ENCODE measurements at regions not wholly inside any gene's neighbourhood (a gene's known extent, or its start where the extent isn't known, plus 50 kb on each side); places are given as distances from the start of the nearest gene placed in this dataset.

DNA sequence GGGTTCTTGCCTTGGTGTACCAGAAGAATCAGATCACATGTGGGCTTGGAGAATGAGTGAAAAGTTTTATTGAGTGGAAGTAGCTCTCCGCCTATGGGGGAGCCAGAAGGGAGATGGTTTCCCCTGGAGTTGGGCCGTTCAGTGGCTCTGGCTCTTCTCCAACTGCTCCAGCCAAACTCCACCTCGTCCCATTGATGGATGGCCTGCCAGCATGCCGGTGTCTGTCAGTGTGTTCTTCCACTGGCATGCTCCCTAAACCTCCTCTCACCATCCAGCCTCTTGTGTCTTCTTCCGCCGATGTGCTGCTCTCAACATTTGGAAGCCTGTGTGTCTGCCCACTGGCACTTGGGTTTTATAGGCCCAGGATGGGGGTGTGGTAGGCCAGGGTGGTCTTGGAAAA is 119.4 kb downstream of the MAP3K21 start:
- no peak overlapping the region for H3K27ac ChIP-seq
- H3K4me1 ChIP-seq = peaks cover 0 to 4% (median 0%) of the 10 kb centered on the region in 12 donors
- no peak for DNase-seq
- WGBS, 4 donors = 71 to 81% (median 78%) methylated on average over 6 of the region's 6 CpGs
- H3K27me3 ChIP-seq = peaks cover 0 to under 1% (median 0%) of the 10 kb centered on the region in 9 donors
- ATAC-seq = no peak
- intact Hi-C loops (cut with DNase I) = loop anchor here in 1 of 10 donors (10.0 kb wide), 1 partner anchor 458 kb away; the partner anchor contains the start of gene SLC35F3
- no peak overlapping the region for H3K4me3 ChIP-seq
- H3K36me3 ChIP-seq = no peaks in the 10 kb centered on the region
- peaks cover 0 to 10% (median 2%) of the 10 kb centered on the region in 12 donors for H3K9me3 ChIP-seq
- TF ChIP-seq, protein P1, sequence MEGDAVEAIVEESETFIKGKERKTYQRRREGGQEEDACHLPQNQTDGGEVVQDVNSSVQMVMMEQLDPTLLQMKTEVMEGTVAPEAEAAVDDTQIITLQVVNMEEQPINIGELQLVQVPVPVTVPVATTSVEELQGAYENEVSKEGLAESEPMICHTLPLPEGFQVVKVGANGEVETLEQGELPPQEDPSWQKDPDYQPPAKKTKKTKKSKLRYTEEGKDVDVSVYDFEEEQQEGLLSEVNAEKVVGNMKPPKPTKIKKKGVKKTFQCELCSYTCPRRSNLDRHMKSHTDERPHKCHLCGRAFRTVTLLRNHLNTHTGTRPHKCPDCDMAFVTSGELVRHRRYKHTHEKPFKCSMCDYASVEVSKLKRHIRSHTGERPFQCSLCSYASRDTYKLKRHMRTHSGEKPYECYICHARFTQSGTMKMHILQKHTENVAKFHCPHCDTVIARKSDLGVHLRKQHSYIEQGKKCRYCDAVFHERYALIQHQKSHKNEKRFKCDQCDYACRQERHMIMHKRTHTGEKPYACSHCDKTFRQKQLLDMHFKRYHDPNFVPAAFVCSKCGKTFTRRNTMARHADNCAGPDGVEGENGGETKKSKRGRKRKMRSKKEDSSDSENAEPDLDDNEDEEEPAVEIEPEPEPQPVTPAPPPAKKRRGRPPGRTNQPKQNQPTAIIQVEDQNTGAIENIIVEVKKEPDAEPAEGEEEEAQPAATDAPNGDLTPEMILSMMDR (IDR thresholded peaks at IDR 0.05) = no peak
- no peak for TF ChIP-seq POLR2A (IDR thresholded peaks at IDR 0.05)

DNA sequence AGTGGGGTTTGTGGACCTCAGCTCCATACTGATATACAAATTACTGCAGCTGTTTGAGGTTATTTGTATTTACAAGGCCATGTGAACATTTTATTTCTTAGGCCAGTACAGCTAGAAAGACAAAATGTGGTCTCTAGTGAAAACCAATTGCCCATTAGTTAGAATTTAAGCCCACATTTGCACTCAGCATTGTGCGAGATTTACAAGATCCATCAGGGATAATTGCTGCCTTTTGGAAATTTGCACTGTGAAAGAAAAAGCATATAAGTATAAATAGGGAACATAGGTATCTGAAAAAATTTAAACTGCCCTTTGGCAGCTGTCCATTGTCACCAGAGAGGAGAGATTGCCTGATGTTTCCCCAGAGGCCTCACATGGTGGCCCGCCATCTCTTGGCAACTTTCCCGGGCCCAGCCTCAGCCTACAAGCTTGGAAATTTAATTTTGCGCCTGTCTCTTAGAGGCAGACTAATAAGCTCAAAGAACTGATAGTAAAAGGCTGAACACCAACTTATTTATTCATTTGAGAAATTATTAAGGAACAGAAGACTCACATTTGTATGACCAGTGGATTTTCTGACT is 120.7 kb downstream of the MAP3K21 start:
- peaks cover 0 to 4% (median 0%) of the 10 kb centered on the region in 12 donors for H3K4me1 ChIP-seq
- TF ChIP-seq, protein P1 (IDR thresholded peaks at IDR 0.05) = no peak
- no peaks in the 10 kb centered on the region for H3K27me3 ChIP-seq
- H3K36me3 ChIP-seq = no peaks in the 10 kb centered on the region
- intact Hi-C loops (cut with DNase I) = loop anchor here in 1 of 10 donors (10.0 kb wide), 1 partner anchor 457 kb away; the partner anchor contains the start of gene SLC35F3
- peaks cover 0 to 10% (median 2%) of the 10 kb centered on the region in 12 donors for H3K9me3 ChIP-seq
- DNase-seq = peak in 1 of 5 donors; percentile 30
- no peak overlapping the region for H3K27ac ChIP-seq
- 41 to 47% (median 46%) methylated on average over 4 of the region's 4 CpGs for WGBS, 4 donors
- no peak for ATAC-seq
- H3K4me3 ChIP-seq = no peak overlapping the region

DNA sequence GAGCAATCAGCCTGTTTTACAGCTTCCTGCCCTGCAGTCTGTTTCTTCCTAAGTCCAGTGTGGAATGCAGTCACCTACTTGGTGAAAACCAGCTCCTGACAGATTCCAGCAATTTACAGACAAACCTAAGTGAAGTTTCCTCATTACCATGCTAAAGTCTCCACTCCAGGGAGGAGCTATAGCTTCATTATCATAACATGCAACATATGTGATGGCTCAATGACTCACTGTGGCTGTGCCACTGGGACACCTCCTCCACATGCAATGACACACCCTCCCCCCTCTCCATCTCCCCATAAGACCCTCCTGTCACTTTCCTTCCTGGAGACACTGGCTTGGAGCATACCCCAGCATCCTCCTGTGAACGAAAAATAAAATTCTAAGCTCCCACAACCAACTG is 125.2 kb downstream of the MAP3K21 start:
- 20 to 67% (median 47%) methylated on average over 1 of the region's 1 CpG for WGBS, 4 donors
- DNase-seq (no peak), ATAC-seq (no peak)
- H3K36me3 ChIP-seq = no peaks in the 10 kb centered on the region
- H3K4me1 ChIP-seq = peaks cover 0 to 4% (median 0%) of the 10 kb centered on the region in 12 donors
- intact Hi-C loops (cut with DNase I) = no loop called here
- H3K9me3 ChIP-seq = no peaks in the 10 kb centered on the region
- TF ChIP-seq, protein P1 (IDR thresholded peaks at IDR 0.05) = no peak
- no peak for TF ChIP-seq POLR2A (IDR thresholded peaks at IDR 0.05)
- no peak overlapping the region for H3K4me3 ChIP-seq
- no peak overlapping the region for H3K27ac ChIP-seq
- peaks cover 0 to 4% (median 0%) of the 10 kb centered on the region in 9 donors for H3K27me3 ChIP-seq

DNA sequence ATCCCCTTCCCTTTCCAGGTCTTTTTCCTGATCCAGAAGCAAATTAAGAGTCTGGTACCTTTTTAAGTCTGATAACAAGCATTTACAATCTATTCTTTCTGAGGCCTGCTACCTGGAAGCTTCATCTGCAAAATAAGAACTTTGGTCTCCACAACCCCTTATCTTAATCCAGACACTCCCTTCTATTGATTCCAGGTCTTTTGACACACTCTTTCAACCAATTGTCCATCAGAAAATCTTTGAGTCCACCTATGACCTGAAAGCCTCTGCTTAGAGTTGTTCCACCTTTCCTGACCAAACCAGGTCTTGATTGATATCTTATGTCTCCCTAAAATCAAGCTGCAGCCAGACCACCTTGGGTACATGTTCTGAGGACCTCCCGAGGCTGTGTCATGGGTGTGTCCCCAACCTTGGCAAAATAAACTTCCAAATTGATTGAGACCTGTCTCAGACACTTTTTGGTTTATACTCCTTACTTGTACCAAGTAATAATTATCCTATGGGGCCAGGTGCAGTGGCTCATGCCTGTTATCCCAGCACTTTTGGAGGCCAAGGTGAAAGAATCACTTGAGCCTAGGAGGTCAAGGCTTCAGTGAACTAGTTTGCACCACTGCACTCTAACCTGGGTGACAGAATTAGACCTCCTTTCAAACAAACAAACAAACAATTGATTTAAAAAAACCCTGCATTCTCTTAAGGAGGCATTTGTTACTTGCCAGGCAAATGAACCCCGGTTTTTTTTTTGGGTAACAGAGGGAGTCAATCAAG is 126.1 kb downstream of the MAP3K21 start:
- Histone ChIP-seq H3K9me3 (no peaks in the 10 kb centered on the region), H3K4me3 (no peak overlapping the region), H3K36me3 (no peaks in the 10 kb centered on the region), H3K27ac (no peak overlapping the region), H3K4me1 (no peaks in the 10 kb centered on the region), H3K27me3 (peaks cover 0 to 4% (median 0%) of the 10 kb centered on the region in 9 donors)
- WGBS, 4 donors = 64 to 88% (median 74%) methylated on average over 2 of the region's 2 CpGs
- intact Hi-C loops (cut with DNase I) = no loop called here
- ATAC-seq (no peak), DNase-seq (no peak)
- TF ChIP-seq POLR2A (IDR thresholded peaks at IDR 0.05) = no peak
- TF ChIP-seq, protein P1 (IDR thresholded peaks at IDR 0.05) = no peak

Data from heart left ventricle (tissue), 16 donors.